Gastrocnemius medialis (tissue), 4 donors: ENCODE measurements at regions not wholly inside any gene's neighbourhood (a gene's known extent, or its start where the extent isn't known, plus 50 kb on each side); places are given as distances from the start of the nearest gene placed in this dataset.
"Not testable (repeated sequence)": the region's sequence is repeated elsewhere in the genome, so short reads cannot be mapped to it uniquely, and the experiment has no call there.

Experiments used
- ATAC-seq, 2 donors: fragments of 150-250 bp; one replicate each; pipeline ENCODE4 v1.9.1; 2016
- DNase-seq, 2 donors: peaks; one replicate each; pipeline ENCODE4 v3.0.0-alpha.2; 2019
- H3K27ac ChIP-seq, 4 donors: fragments of 200-600 bp; sonication (generic); 1 replicate in 1 of 4; 2 replicates in 3 of 4; pipeline ENCODE4 v1.5.1; 2016 to 2018; ENCODE audit warnings: mild to moderate bottlenecking in 2 of 4, moderate library complexity in 1 of 4
- H3K27me3 ChIP-seq, 3 donors: fragments of 200-600 bp; sonication (generic) in 2 of 3; 1 replicate in 1 of 3; 2 replicates in 2 of 3; pipeline versions ENCODE4 v1.5.1 to v1.6.0; 2016 to 2019; ENCODE audit warnings: mild to moderate bottlenecking in 1 of 3, moderate library complexity in 1 of 3
- H3K36me3 ChIP-seq, 2 donors: fragments of 200-600 bp; sonication (generic) in 1 of 2; one replicate each; pipeline ENCODE4 v1.5.1; 2017 to 2018
- H3K4me1 ChIP-seq, 2 donors: fragments of 200-600 bp; sonication (generic) in 1 of 2; one replicate each; pipeline ENCODE4 v1.5.1; 2016 to 2017; ENCODE audit warnings: mild to moderate bottlenecking in 2 of 2
- H3K4me3 ChIP-seq, 4 donors: fragments of 200-600 bp; sonication (generic) in 3 of 4; 1 replicate in 1 of 4; 2 replicates in 3 of 4; pipeline ENCODE4 v1.5.1; 2016 to 2019; ENCODE audit warnings: mild to moderate bottlenecking in 2 of 4
- H3K9me3 ChIP-seq, 3 donors: fragments of 200-600 bp; sonication (generic) in 2 of 3; 1 replicate in 1 of 3; 2 replicates in 2 of 3; pipeline ENCODE4 v1.5.1; 2016 to 2019
- CTCF ChIP-seq, 5 experiments: fragments of 450-650 bp in 3 of 5; fragments of 200-600 bp in 2 of 5; sonication (generic) in 2 of 5; IDR thresholded peaks in 4 of 5; conservative IDR thresholded peaks in 1 of 5; 1 replicate in 4 of 5; 2 replicates in 1 of 5; pipeline ENCODE4 v1.5.1; 2016 to 2019; ENCODE audit warnings: antibody characterized with exemption in 5 of 5, mild to moderate bottlenecking in 3 of 5, moderate library complexity in 3 of 5
- POLR2A ChIP-seq, 2 donors: fragments of 450-650 bp; IDR thresholded peaks; one replicate each; pipeline ENCODE4 v1.6.1; 2017; ENCODE audit warnings: antibody characterized with exemption in 2 of 2, mild to moderate bottlenecking in 2 of 2, moderate library complexity in 2 of 2
- in situ Hi-C, 4 donors: fragments of 200-750 bp; cut with MboI; loops; one replicate each; pipeline versions ENCODE4 v1.15.0 to v1.8.0; 2017; ENCODE audit warnings: low sequenced_read_pairs in 4 of 4
- intact Hi-C: fragments of 100-400 bp; cut with DNase I; formaldehyde crosslinking; loops from one replicate; pipeline ENCODE4 v1.15.1; 2023; ENCODE audit warnings: low total_unique reads

- Histone ChIP-seq H3K27ac (no peak overlapping the region), H3K4me1 (no peaks in the 10 kb centered on the region), H3K9me3 (no peaks in the 10 kb centered on the region), H3K4me3 (no peak overlapping the region), H3K36me3 (no peaks in the 10 kb centered on the region), H3K27me3 (no peaks in the 10 kb centered on the region)
- intact Hi-C loops, result no loop called here
- ATAC-seq, result no peak
- no peak for DNase-seq
- in situ Hi-C loops, result no loop called here
- no peak for TF ChIP-seq CTCF (IDR thresholded peaks at IDR 0.05 in 4 of 5, conservative IDR thresholded peaks at IDR 0.05 in 1 of 5)
- no peak for TF ChIP-seq POLR2A (IDR thresholded peaks at IDR 0.05)
Measured at GRCh38 chr10:28370107-28370835, 67.4 kb upstream of the MPP7 start.

GRCh38 chr10:28371638-28372037, 68.8 kb upstream of the MPP7 start:
- H3K27ac ChIP-seq, DNase-seq, intact Hi-C loops, H3K9me3 ChIP-seq, H3K4me3 ChIP-seq, ATAC-seq, H3K4me1 ChIP-seq, H3K36me3 ChIP-seq, in situ Hi-C loops, H3K27me3 ChIP-seq: not testable (repeated sequence)

GRCh38 chr10:28374036-28374435, 71.2 kb upstream of the MPP7 start:
- Histone ChIP-seq H3K9me3 (no peaks in the 10 kb centered on the region), H3K4me1 (no peaks in the 10 kb centered on the region), H3K27me3 (no peaks in the 10 kb centered on the region), H3K27ac (no peak overlapping the region), H3K4me3 (no peak overlapping the region), H3K36me3 (no peaks in the 10 kb centered on the region)
- ATAC-seq (no peak), DNase-seq (no peak)
- in situ Hi-C loops, result no loop called here
- TF ChIP-seq POLR2A (IDR thresholded peaks at IDR 0.05) (no peak), CTCF (IDR thresholded peaks at IDR 0.05 in 4 of 5, conservative IDR thresholded peaks at IDR 0.05 in 1 of 5) (no peak)
- intact Hi-C loops, result no loop called here

GRCh38 chr10:28375399-28376354, 72.8 kb upstream of the MPP7 start:
- Histone ChIP-seq H3K4me1 (no peaks in the 10 kb centered on the region), H3K9me3 (no peaks in the 10 kb centered on the region), H3K27ac (no peak overlapping the region), H3K4me3 (no peak overlapping the region), H3K36me3 (no peaks in the 10 kb centered on the region), H3K27me3 (no peaks in the 10 kb centered on the region)
- TF ChIP-seq CTCF (IDR thresholded peaks at IDR 0.05 in 4 of 5, conservative IDR thresholded peaks at IDR 0.05 in 1 of 5) (no peak), POLR2A (IDR thresholded peaks at IDR 0.05) (no peak)
- in situ Hi-C loops, result loop anchor here in 3 of 4 donors (5.0 to 25.0 kb wide), 3 partner anchors 128 to 813 kb away; partner anchors contain the start of gene MKX (in 3 of the 3)
- intact Hi-C loops, result no loop called here
- ATAC-seq, result no peak
- no peak for DNase-seq

GRCh38 chr10:28378986-28379585, 76.2 kb upstream of the MPP7 start:
- no peak for TF ChIP-seq CTCF (IDR thresholded peaks at IDR 0.05 in 4 of 5, conservative IDR thresholded peaks at IDR 0.05 in 1 of 5)
- TF ChIP-seq POLR2A (IDR thresholded peaks at IDR 0.05), result no peak
- in situ Hi-C loops, result loop anchor here in 3 of 4 donors (5.0 to 25.0 kb wide), 3 partner anchors 132 to 817 kb away; partner anchors contain the start of gene MKX (in 3 of the 3)
- H3K27me3 ChIP-seq, result no peaks in the 10 kb centered on the region
- intact Hi-C loops, result no loop called here
- H3K4me1 ChIP-seq, result peaks cover 5 to 13% of the 10 kb centered on the region in 2 donors
- no peaks in the 10 kb centered on the region for H3K36me3 ChIP-seq
- ATAC-seq (no peak), DNase-seq (no peak)
- no peak overlapping the region for H3K27ac ChIP-seq
- H3K4me3 ChIP-seq, result no peak overlapping the region
- H3K9me3 ChIP-seq, result no peaks in the 10 kb centered on the region
